IMR-90 (cell line): ENCODE measurements at regions not wholly inside any gene's neighbourhood (a gene's known extent, or its start where the extent isn't known, plus 50 kb on each side); places are given as distances from the start of the nearest gene placed in this dataset.
A peak's percentile ranks its signal among the peaks of the same experiment; 100 is the strongest.

Experiments used
- ATAC-seq: fragments of 200-7000 bp; cut with Tn5 transposase; 2 replicates; pipeline ENCODE4 v1.9.1; 2020; ENCODE audit warnings: low read depth, mild to moderate bottlenecking, moderate library complexity
- BruUV-seq: library from RNA; stranded (reverse); fragments of 400-500 nt; replicated peaks from 2 replicates; lab custom pipeline; 2021; lab: Mats Ljungman, UMichigan
- CTCF ChIA-PET: fragments of 300-600 bp; formaldehyde crosslinking; extraction: SDS; loops from one replicate; lab custom pipeline; 2021; ENCODE audit warnings: antibody characterized with exemption; lab: Yijun Ruan, JAX
- POLR2A ChIA-PET: fragments of 300-600 bp; sonication (Branson Sonifier 250); formaldehyde crosslinking; loops from one replicate; lab custom pipeline; 2022; ENCODE audit warnings: antibody characterized with exemption; ENCODE audit not compliant: unreplicated experiment; lab: Charles Lee
- DNase-seq: peaks from one replicate; pipeline ENCODE4 v3.0.0; 2013
- H2AFZ ChIP-seq: replicated peaks from 2 replicates; pipeline ENCODE3; 2013; ENCODE audit warnings: low read length, mild to moderate bottlenecking; ENCODE audit not compliant: poor library complexity
- H2AK5ac ChIP-seq: 2 replicates; pipeline ENCODE4 v1.6.1; 2013; ENCODE audit warnings: low read depth, low read length, inconsistent platforms
- H2AK9ac ChIP-seq: replicated peaks from 2 replicates; pipeline ENCODE3; 2013; ENCODE audit warnings: mild to moderate bottlenecking, low read depth, low read length, moderate library complexity; ENCODE audit not compliant: poor library complexity
- H2BK120ac ChIP-seq: 2 replicates; pipeline ENCODE4 v1.6.1; 2013; ENCODE audit warnings: low read depth, low read length, inconsistent platforms
- H2BK15ac ChIP-seq: 3 replicates; pipeline ENCODE4 v1.6.1; 2013; ENCODE audit warnings: low read depth, low read length, inconsistent platforms
- H2BK20ac ChIP-seq: 2 replicates; pipeline ENCODE4 v1.6.1; 2013; ENCODE audit warnings: low read depth, mild to moderate bottlenecking, inconsistent platforms, low read length, moderate library complexity
- H2BK5ac ChIP-seq: 2 replicates; pipeline ENCODE4 v1.6.1; 2013; ENCODE audit warnings: mild to moderate bottlenecking, low read depth, low read length, inconsistent platforms; ENCODE audit not compliant: poor library complexity, severe bottlenecking
- H3K14ac ChIP-seq: replicated peaks from 2 replicates; pipeline ENCODE4 v1.6.1; 2013; ENCODE audit warnings: low read depth, low read length, inconsistent platforms
- H3K18ac ChIP-seq: 2 replicates; pipeline ENCODE4 v1.6.1; 2013; ENCODE audit warnings: low read depth, low read length, control low read depth
- H3K23ac ChIP-seq: 2 replicates; pipeline ENCODE4 v1.6.1; 2013; ENCODE audit warnings: low read depth, low read length, inconsistent platforms
- H3K27ac ChIP-seq: 2 replicates; pipeline ENCODE4 v1.5.1; 2013; ENCODE audit warnings: mild to moderate bottlenecking, control low read depth, low read length; ENCODE audit not compliant: insufficient read depth
- H3K27me3 ChIP-seq: 2 replicates; pipeline ENCODE4 v1.6.1; 2013; ENCODE audit warnings: low read length; ENCODE audit not compliant: control insufficient read depth, insufficient read depth
- H3K36me3 ChIP-seq: 2 replicates; pipeline ENCODE4 v1.6.1; 2013; ENCODE audit warnings: low read length, mixed read lengths; ENCODE audit not compliant: control insufficient read depth, insufficient read depth
- H3K4ac ChIP-seq: 2 replicates; pipeline ENCODE4 v1.6.1; 2013; ENCODE audit warnings: low read depth, low read length, inconsistent platforms
- H3K4me1 ChIP-seq: 2 replicates; pipeline ENCODE4 v1.6.1; 2013; ENCODE audit warnings: low read length, mixed read lengths; ENCODE audit not compliant: control insufficient read depth, insufficient read depth
- H3K4me2 ChIP-seq: 2 replicates; pipeline ENCODE4 v1.6.1; 2013; ENCODE audit warnings: low read depth, mild to moderate bottlenecking, control low read depth, low read length, moderate library complexity
- H3K4me3 ChIP-seq: 2 replicates; pipeline ENCODE4 v1.5.1; 2013; ENCODE audit warnings: low read depth, mild to moderate bottlenecking, control low read depth, low read length, moderate library complexity; ENCODE audit not compliant: insufficient read depth
- H3K56ac ChIP-seq: 2 replicates; pipeline ENCODE4 v1.6.1; 2013; ENCODE audit warnings: low read length, inconsistent platforms; ENCODE audit not compliant: insufficient read depth; ENCODE audit errors: extremely low read depth
- H3K79me1 ChIP-seq, 2 experiments: 2 replicates each; pipeline ENCODE4 v1.6.1; 2013; ENCODE audit warnings: low read length in 2 of 2, inconsistent platforms in 1 of 2, low read depth in 1 of 2
- H3K9ac ChIP-seq: 2 replicates; pipeline ENCODE4 v1.6.1; 2013; ENCODE audit warnings: low read depth, low read length, control low read depth
- H3K9me1 ChIP-seq: 2 replicates; pipeline ENCODE4 v1.6.1; 2013; ENCODE audit warnings: low read length, inconsistent platforms; ENCODE audit not compliant: insufficient read depth
- H3K9me3 ChIP-seq: 2 replicates; pipeline ENCODE4 v1.6.1; 2013; ENCODE audit warnings: low read length; ENCODE audit not compliant: control insufficient read depth, insufficient read depth
- H4K20me1 ChIP-seq: 2 replicates; pipeline ENCODE4 v1.6.1; 2013; ENCODE audit warnings: low read length, inconsistent platforms; ENCODE audit not compliant: insufficient read depth
- H4K5ac ChIP-seq: 2 replicates; pipeline ENCODE4 v1.6.1; 2013; ENCODE audit warnings: mild to moderate bottlenecking, low read depth, low read length, control low read depth
- H4K8ac ChIP-seq, 2 experiments: 2 replicates each; pipeline ENCODE4 v1.6.1; 2013; ENCODE audit warnings: low read depth in 2 of 2, low read length in 2 of 2, control low read depth in 1 of 2, inconsistent platforms in 1 of 2
- H4K91ac ChIP-seq: 2 replicates; pipeline ENCODE4 v1.6.1; 2013; ENCODE audit warnings: low read depth, low read length, inconsistent platforms; ENCODE audit not compliant: insufficient read depth
- FOS ChIP-seq: fragments of 150-350 bp; IDR thresholded peaks from 2 replicates; pipeline ENCODE4 v1.6.1; 2016; ENCODE audit warnings: low read depth, low read length
- RAD21 ChIP-seq: IDR thresholded peaks from 2 replicates; pipeline ENCODE4 v1.6.1; 2012; ENCODE audit warnings: low read length, improper control_type of control experiment
- WGBS, 2 experiments: methylation state at CpG; one replicate each; pipeline versions ENCODE4 v1.1.5 to v1.1.7; 2013; ENCODE audit warnings: missing lambda C conversion rate in 2 of 2; ENCODE audit not compliant: insufficient read length in 1 of 2; ENCODE audit errors: extremely low coverage in 2 of 2; 5-methylcytosine and 5-hydroxymethylcytosine counted together
- dilution Hi-C: fragments of 300-500 bp; cut with HindIII; formaldehyde crosslinking; loops from one replicate; pipeline ENCODE4 v1.14.3; 2018; ENCODE audit warnings: low sequenced_read_pairs; ENCODE audit not compliant: unreplicated experiment
- in situ Hi-C: fragments of 300-500 bp; cut with MboI; formaldehyde crosslinking; loops from 3 replicates; pipeline ENCODE4 v1.14.3; 2019; ENCODE audit warnings: low sequenced_read_pairs, inconsistent platforms, mixed read lengths
- intact Hi-C: fragments of 100-400 bp; cut with micrococcal nuclease; formaldehyde crosslinking; loops from 2 replicates; pipeline ENCODE4 v1.10.0; 2022

DNA sequence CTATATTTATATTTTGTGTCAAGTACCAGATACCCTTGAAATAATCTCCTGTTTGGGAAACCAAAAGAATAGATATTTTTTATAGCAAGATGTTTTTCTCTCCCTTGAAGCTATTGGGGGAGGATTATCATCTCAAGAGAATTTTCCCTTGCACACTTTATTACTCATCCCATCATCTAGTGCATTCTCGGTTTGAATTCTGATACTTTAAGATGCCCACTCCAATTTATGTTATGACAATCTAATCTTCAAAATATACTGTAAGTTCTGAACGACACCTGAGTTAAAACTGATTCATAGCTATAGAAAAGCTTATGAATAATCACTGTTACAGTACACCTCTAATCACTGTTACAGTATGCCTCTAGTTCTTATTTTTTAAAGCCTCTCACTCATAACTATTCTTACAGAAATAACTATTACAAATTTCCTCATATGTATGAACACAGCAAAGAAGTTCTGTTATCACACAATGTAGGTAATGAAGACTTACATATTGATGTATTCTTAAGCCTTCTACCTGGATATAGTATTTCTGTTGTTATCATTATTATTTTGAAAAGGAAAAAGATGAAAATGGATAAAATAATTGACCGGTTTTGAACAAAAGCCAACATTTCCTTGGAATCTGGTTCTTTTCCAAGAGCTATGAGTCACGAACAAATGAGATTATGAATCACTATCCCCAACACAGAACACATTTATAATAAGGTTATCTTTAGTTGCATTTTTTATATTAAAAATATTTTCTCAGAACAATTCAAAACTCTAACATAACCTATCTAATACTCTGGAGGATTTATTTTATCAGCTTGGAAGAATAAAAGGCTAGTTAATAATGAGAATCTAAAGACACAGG, 72.3 kb upstream of the FAM13C start:
- Histone ChIP-seq H3K9ac (no peak overlapping the region), H4K8ac (no peak overlapping the region), H3K14ac (no peak overlapping the region), H3K27ac (no peak overlapping the region), H3K4me1 (no peaks in the 10 kb centered on the region), H3K23ac (no peak overlapping the region), H2AK9ac (no peak overlapping the region), H2BK120ac (no peak overlapping the region), H3K4ac (no peak overlapping the region), H2BK15ac (no peak overlapping the region), H3K27me3 (no peaks in the 10 kb centered on the region; the same call in 1 of the 2 replicates), H4K5ac (no peak overlapping the region), H2BK20ac (no peak overlapping the region), H3K36me3 (no peaks in the 10 kb centered on the region), H2AK5ac (no peak overlapping the region), H2AFZ (no peak overlapping the region), H3K9me1 (no peaks in the 10 kb centered on the region), H3K4me3 (no peak overlapping the region), H3K4me2 (no peak overlapping the region; the same call in 1 of the 2 replicates), H3K79me1 (no peaks in the 10 kb centered on the region), H3K18ac (no peak overlapping the region), H3K9me3 (no peaks in the 10 kb centered on the region), H2BK5ac (no peak overlapping the region), H3K56ac (no peak overlapping the region), H4K91ac (no peak overlapping the region), H4K20me1 (no peaks in the 10 kb centered on the region)
- POLR2A ChIA-PET: no interaction called here
- ATAC-seq (no peak), DNase-seq (peak; percentile 41)
- in situ Hi-C loops (no loop called here), dilution Hi-C loops (no loop called here), intact Hi-C loops (no loop called here)
- TF ChIP-seq FOS: 0 out of 2 replicates have a peak, but pooled peaks have one; percentile 28
- TF ChIP-seq RAD21: no peak
- CTCF ChIA-PET: no interaction called here
- BruUV-seq: no TSS peak
- WGBS, 2 experiments: no CpG with 5 or more reads among the region's 4 CpGs
